OCI-LY3 (cell line): ENCODE measurements at regions not wholly inside any gene's neighbourhood (a gene's known extent, or its start where the extent isn't known, plus 50 kb on each side); places are given as distances from the start of the nearest gene placed in this dataset.

ENCODE experiments used
- CTCF ChIP-seq: fragments of 200-600, 300-600 bp; sonication (generic); IDR thresholded peaks from 2 replicates; pipeline ENCODE4 v1.5.1; 2014; ENCODE audit warnings: antibody characterized with exemption, low read length, low read depth
- EZH2phosphoT487 ChIP-seq: fragments of 200-600 bp; shearing (Covaris generic); IDR thresholded peaks from 2 replicates; pipeline ENCODE4 v1.6.1; 2018; ENCODE audit warnings: antibody characterized with exemption, mixed run types, low read depth

DNA sequence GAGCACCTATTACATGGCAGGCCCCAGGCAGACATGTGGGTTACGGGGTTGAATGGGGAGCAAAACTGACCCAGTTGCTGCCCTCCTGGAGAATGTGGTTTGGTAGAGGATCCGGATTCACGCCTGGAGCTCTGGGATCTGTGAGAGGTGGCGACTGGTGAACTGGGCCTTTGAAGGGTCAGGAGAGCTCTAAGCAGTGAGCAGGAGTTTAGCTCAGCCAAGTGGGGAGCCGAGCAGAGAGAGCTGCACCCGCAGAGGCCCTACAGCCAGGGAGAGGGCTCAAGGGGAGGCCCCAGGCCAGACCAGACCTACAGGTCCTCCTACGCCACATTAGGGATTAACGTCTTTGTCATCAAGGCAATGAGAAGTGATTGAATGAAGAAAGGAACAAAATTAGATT is 179.8 kb upstream of the TLE3 start:
- TF ChIP-seq CTCF (no peak), EZH2phosphoT487 (no peak)
